ENCODE measurements at regions not wholly inside any gene's neighbourhood (a gene's known extent, or its start where the extent isn't known, plus 50 kb on each side); places are given as distances from the start of the nearest gene placed in this dataset.

GRCh38 chr20:39795401-39796272, 833.5 kb downstream of the DHX35 start:
- DNase-seq, result no peak

- DNase-seq, result no peak
Observed at GRCh38 chr20:39792334-39792733, 830.2 kb downstream of the DHX35 start.

- no peak for DNase-seq
Observed at GRCh38 chr20:39789411-39789810, 827.3 kb downstream of the DHX35 start.

GRCh38 chr20:39785252-39785917, 823.2 kb downstream of the DHX35 start:
- DNase-seq, result no peak

GRCh38 chr20:39784693-39785092, 822.5 kb downstream of the DHX35 start:
- DNase-seq, result no peak

GRCh38 chr20:39778847-39779604, 816.9 kb downstream of the DHX35 start:
- DNase-seq, result no peak

- DNase-seq, result no peak
Observed at GRCh38 chr20:39778431-39778830, 816.3 kb downstream of the DHX35 start.

GRCh38 chr20:39777610-39778009, 815.5 kb downstream of the DHX35 start:
- no peak for DNase-seq

GRCh38 chr20:39775110-39775509, 813.0 kb downstream of the DHX35 start:
- no peak for DNase-seq

- DNase-seq, result no peak
Observed at GRCh38 chr20:39773380-39774000, 811.3 kb downstream of the DHX35 start.

- DNase-seq, result no peak
Observed at GRCh38 chr20:39767352-39767751, 805.2 kb downstream of the DHX35 start.

GRCh38 chr20:39766333-39766732, 804.2 kb downstream of the DHX35 start:
- no peak for DNase-seq

GRCh38 chr20:39762716-39763115, 800.6 kb downstream of the DHX35 start:
- DNase-seq, result no peak

- no peak for DNase-seq
Observed at GRCh38 chr20:39758876-39759275, 796.7 kb downstream of the DHX35 start.

GRCh38 chr20:39756828-39757227, 794.7 kb downstream of the DHX35 start:
- DNase-seq, result no peak

- DNase-seq, result no peak
Observed at GRCh38 chr20:39756369-39756768, 794.2 kb downstream of the DHX35 start.

GRCh38 chr20:39752262-39752876, 790.2 kb downstream of the DHX35 start:
- no peak for DNase-seq

- DNase-seq, result no peak
Observed at GRCh38 chr20:39751557-39752137, 789.5 kb downstream of the DHX35 start.

- DNase-seq, result no peak
Observed at GRCh38 chr20:39745380-39745779, 783.2 kb downstream of the DHX35 start.

GRCh38 chr20:39738651-39739050, 776.5 kb downstream of the DHX35 start:
- no peak for DNase-seq

GRCh38 chr20:39736434-39737327, 774.5 kb downstream of the DHX35 start:
- no peak for DNase-seq

Data from NCI-H510A (cell line).